ENCODE measurements at regions not wholly inside any gene's neighbourhood (a gene's known extent, or its start where the extent isn't known, plus 50 kb on each side); places are given as distances from the start of the nearest gene placed in this dataset.

DNA sequence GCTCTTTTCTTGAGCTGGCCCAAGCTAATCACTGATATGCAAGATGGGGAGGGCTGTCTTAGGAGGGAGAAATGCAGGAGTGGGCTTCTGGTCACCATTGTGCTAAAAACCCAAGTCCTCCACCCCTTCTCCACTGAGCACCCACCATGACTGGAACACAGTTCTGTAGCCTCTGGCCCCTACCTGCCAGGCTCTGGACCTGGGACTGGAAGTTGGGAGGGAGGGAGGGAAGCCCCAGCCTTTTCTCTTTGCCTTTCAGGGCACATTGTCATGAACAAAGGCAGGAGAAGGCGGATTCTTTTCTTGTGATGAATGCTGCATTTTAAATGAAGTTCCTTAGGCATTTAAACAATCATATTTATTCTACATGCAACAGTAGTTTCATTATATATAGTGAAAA lies 559.1 kb upstream of the TRPC7 start:
- Histone ChIP-seq H3K9me2 (ENCODE audit: insufficient read depth) (peaks cover 10% of the 10 kb centered on the region; the same call in 1 of the 2 replicates), H3K4me3 (no peak overlapping the region), H3K4me2 (no peak overlapping the region), H3K27me3 (ENCODE audit: insufficient read depth) (no peaks in the 10 kb centered on the region), H4K20me1 (replicated peaks; ENCODE audit: insufficient read depth) (no peaks in the 10 kb centered on the region), H3K36me3 (ENCODE audit: insufficient read depth) (no peaks in the 10 kb centered on the region), H3F3A (replicated peaks; ENCODE audit: low read depth) (no peaks in the 10 kb centered on the region), H2AFZ (peak overlapping the region; percentile 43), H3K79me2 (replicated peaks; ENCODE audit: insufficient read depth) (no peaks in the 10 kb centered on the region), H3K4me1 (ENCODE audit: insufficient read depth) (peaks cover 9% of the 10 kb centered on the region), H3K27ac (ENCODE audit: low read depth) (no peak overlapping the region)
- ATAC-seq: peak; percentile 73
- peaks cover 4% of the 10 kb centered on the region; the same call in 2 of the 3 replicates for H3K4me1 Mint-ChIP-seq
- peaks cover 2% of the 10 kb centered on the region for H3K27me3 Mint-ChIP-seq (ENCODE audit: insufficient read depth, low read depth, poor library complexity)
- no peak overlapping the region for H3K4me3 Mint-ChIP-seq
- TF ChIP-seq CREB1 (CRISPR knock-in tag; IDR thresholded peaks at IDR 0.05; ENCODE audit: low read depth): no peak
- TF ChIP-seq STAT1 (IDR thresholded peaks at IDR 0.05; ENCODE audit: unreplicated experiment): no peak
- TF ChIP-seq EZH2 (IDR thresholded peaks at IDR 0.05; ENCODE audit: low read depth, unreplicated experiment): no peak
- TF ChIP-seq ZNF331 (CRISPR knock-in tag; IDR thresholded peaks at IDR 0.05; ENCODE audit: low read depth): no peak
- TF ChIP-seq CTCF (conservative IDR thresholded peaks at IDR 0.05; ENCODE audit: low read depth in 2 of 2): no peak
- no peak for TF ChIP-seq JUNB (IDR thresholded peaks at IDR 0.05; ENCODE audit: unreplicated experiment)
- TF ChIP-seq ZNF462 (CRISPR knock-in tag; IDR thresholded peaks at IDR 0.05): no peak
- TF ChIP-seq NANOG (IDR thresholded peaks at IDR 0.05; ENCODE audit: borderline replicate concordance): no peak
- no peak for TF ChIP-seq EZH2phosphoT487 (IDR thresholded peaks at IDR 0.05; ENCODE audit: unreplicated experiment)
- TF ChIP-seq, protein P1, sequence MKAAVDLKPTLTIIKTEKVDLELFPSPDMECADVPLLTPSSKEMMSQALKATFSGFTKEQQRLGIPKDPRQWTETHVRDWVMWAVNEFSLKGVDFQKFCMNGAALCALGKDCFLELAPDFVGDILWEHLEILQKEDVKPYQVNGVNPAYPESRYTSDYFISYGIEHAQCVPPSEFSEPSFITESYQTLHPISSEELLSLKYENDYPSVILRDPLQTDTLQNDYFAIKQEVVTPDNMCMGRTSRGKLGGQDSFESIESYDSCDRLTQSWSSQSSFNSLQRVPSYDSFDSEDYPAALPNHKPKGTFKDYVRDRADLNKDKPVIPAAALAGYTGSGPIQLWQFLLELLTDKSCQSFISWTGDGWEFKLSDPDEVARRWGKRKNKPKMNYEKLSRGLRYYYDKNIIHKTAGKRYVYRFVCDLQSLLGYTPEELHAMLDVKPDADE (IDR thresholded peaks at IDR 0.05): no peak
- TF ChIP-seq, protein P2, sequence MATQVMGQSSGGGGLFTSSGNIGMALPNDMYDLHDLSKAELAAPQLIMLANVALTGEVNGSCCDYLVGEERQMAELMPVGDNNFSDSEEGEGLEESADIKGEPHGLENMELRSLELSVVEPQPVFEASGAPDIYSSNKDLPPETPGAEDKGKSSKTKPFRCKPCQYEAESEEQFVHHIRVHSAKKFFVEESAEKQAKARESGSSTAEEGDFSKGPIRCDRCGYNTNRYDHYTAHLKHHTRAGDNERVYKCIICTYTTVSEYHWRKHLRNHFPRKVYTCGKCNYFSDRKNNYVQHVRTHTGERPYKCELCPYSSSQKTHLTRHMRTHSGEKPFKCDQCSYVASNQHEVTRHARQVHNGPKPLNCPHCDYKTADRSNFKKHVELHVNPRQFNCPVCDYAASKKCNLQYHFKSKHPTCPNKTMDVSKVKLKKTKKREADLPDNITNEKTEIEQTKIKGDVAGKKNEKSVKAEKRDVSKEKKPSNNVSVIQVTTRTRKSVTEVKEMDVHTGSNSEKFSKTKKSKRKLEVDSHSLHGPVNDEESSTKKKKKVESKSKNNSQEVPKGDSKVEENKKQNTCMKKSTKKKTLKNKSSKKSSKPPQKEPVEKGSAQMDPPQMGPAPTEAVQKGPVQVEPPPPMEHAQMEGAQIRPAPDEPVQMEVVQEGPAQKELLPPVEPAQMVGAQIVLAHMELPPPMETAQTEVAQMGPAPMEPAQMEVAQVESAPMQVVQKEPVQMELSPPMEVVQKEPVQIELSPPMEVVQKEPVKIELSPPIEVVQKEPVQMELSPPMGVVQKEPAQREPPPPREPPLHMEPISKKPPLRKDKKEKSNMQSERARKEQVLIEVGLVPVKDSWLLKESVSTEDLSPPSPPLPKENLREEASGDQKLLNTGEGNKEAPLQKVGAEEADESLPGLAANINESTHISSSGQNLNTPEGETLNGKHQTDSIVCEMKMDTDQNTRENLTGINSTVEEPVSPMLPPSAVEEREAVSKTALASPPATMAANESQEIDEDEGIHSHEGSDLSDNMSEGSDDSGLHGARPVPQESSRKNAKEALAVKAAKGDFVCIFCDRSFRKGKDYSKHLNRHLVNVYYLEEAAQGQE (IDR thresholded peaks at IDR 0.05; ENCODE audit: unreplicated experiment): no peak
- no peak for TF ChIP-seq POLR2AphosphoS5 (IDR thresholded peaks at IDR 0.05; ENCODE audit: low read depth)
- no peak for TF ChIP-seq ZNF114 (CRISPR knock-in tag; IDR thresholded peaks at IDR 0.05)
- no peaks in the 10 kb centered on the region for H3K9me3 Mint-ChIP-seq
- no peaks in the 10 kb centered on the region for H3K36me3 Mint-ChIP-seq (ENCODE audit: low read depth)
- no peak overlapping the region for H3K27ac Mint-ChIP-seq
- peak; percentile 34 for DNase-seq (ENCODE audit: low spot score)

Data from GM23338 (cell line).